Thyroid gland (tissue), 4 donors: ENCODE measurements at regions not wholly inside any gene's neighbourhood (a gene's known extent, or its start where the extent isn't known, plus 50 kb on each side); places are given as distances from the start of the nearest gene placed in this dataset.

Experiments
- DNase-seq, 2 donors: peaks; one replicate each; pipeline ENCODE4 v3.0.0-alpha.2; 2019
- H3K27ac ChIP-seq, 3 donors: fragments of 200-600 bp; sonication (generic); 1 replicate in 2 of 3; 2 replicates in 1 of 3; pipeline ENCODE4 v1.5.1; 2016 to 2019; ENCODE audit warnings: mild to moderate bottlenecking in 1 of 3, moderate library complexity in 1 of 3
- H3K27me3 ChIP-seq: fragments of 200-600 bp; sonication (generic); one replicate; pipeline ENCODE4 v1.5.1; 2019
- H3K36me3 ChIP-seq, 2 donors: fragments of 200-600 bp; sonication (generic); one replicate each; pipeline ENCODE4 v1.5.1; 2016 to 2019
- H3K4me1 ChIP-seq, 2 donors: fragments of 200-600 bp; sonication (generic); one replicate each; pipeline ENCODE4 v1.5.1; 2017 to 2019
- H3K4me3 ChIP-seq, 3 donors: fragments of 200-600 bp; sonication (generic); replicated peaks in 1 of 3; 1 replicate in 2 of 3; 2 replicates in 1 of 3; pipeline ENCODE4 v1.5.1; 2016; ENCODE audit warnings: mild to moderate bottlenecking in 1 of 3
- H3K9me3 ChIP-seq: fragments of 200-600 bp; sonication (generic); one replicate; pipeline ENCODE4 v1.5.1; 2017
- CTCF ChIP-seq, 6 experiments: fragments of 200-600 bp in 3 of 6; fragments of 450-650 bp in 3 of 6; sonication (generic) in 3 of 6; IDR thresholded peaks; one replicate each; pipeline ENCODE4 v1.5.1; 2016 to 2019; ENCODE audit warnings: antibody characterized with exemption in 6 of 6, mild to moderate bottlenecking in 2 of 6, inconsistent platforms in 1 of 6, moderate library complexity in 1 of 6
- POLR2A ChIP-seq, 2 donors: fragments of 450-650 bp; IDR thresholded peaks; one replicate each; pipeline ENCODE4 v1.6.1; 2017; ENCODE audit warnings: antibody characterized with exemption in 2 of 2, mild to moderate bottlenecking in 2 of 2, moderate library complexity in 1 of 2
- WGBS, 2 donors: methylation state at CpG; one replicate each; pipeline ENCODE4 v1.1.5; 2017; 5-methylcytosine and 5-hydroxymethylcytosine counted together
- intact Hi-C: fragments of 100-400 bp; cut with DNase I; formaldehyde crosslinking; loops from one replicate; pipeline ENCODE4 v1.15.1; 2023

- TF ChIP-seq CTCF (IDR thresholded peaks at IDR 0.05) (no peak), POLR2A (IDR thresholded peaks at IDR 0.05) (no peak)
- H3K27ac ChIP-seq: no peak overlapping the region
- H3K27me3 ChIP-seq: no peaks in the 10 kb centered on the region
- no peak overlapping the region for H3K4me3 ChIP-seq
- H3K36me3 ChIP-seq: no peaks in the 10 kb centered on the region
- intact Hi-C loops: no loop called here
- no peaks in the 10 kb centered on the region for H3K4me1 ChIP-seq
- no peaks in the 10 kb centered on the region for H3K9me3 ChIP-seq
- DNase-seq: no peak
These were observed 517.6 kb upstream of the CCDC179 start for GRCh38 chr11:23377909-23378308.

GRCh38 chr11:23391031-23391430 lies 530.8 kb upstream of the CCDC179 start:
- Histone ChIP-seq H3K4me1 (no peaks in the 10 kb centered on the region), H3K27ac (no peak overlapping the region), H3K36me3 (no peaks in the 10 kb centered on the region), H3K27me3 (no peaks in the 10 kb centered on the region), H3K9me3 (no peaks in the 10 kb centered on the region), H3K4me3 (no peak overlapping the region)
- intact Hi-C loops: no loop called here
- 91 to 94% methylated on average over 2 of the region's 2 CpGs for WGBS, 2 donors
- no peak for TF ChIP-seq CTCF (IDR thresholded peaks at IDR 0.05)
- no peak for TF ChIP-seq POLR2A (IDR thresholded peaks at IDR 0.05)
- no peak for DNase-seq

GRCh38 chr11:23398052-23398451 lies 537.8 kb upstream of the CCDC179 start:
- no peaks in the 10 kb centered on the region for H3K27me3 ChIP-seq
- H3K9me3 ChIP-seq: no peaks in the 10 kb centered on the region
- intact Hi-C loops: no loop called here
- no peak for DNase-seq
- no peak overlapping the region for H3K27ac ChIP-seq
- no peaks in the 10 kb centered on the region for H3K36me3 ChIP-seq
- H3K4me1 ChIP-seq: no peaks in the 10 kb centered on the region
- WGBS, 2 donors: 49 to 64% methylated on average over 2 of the region's 2 CpGs
- no peak overlapping the region for H3K4me3 ChIP-seq
- TF ChIP-seq CTCF (IDR thresholded peaks at IDR 0.05) (no peak), POLR2A (IDR thresholded peaks at IDR 0.05) (no peak)

- TF ChIP-seq CTCF (IDR thresholded peaks at IDR 0.05): no peak
- no peak for TF ChIP-seq POLR2A (IDR thresholded peaks at IDR 0.05)
- Histone ChIP-seq H3K4me1 (no peaks in the 10 kb centered on the region), H3K36me3 (no peaks in the 10 kb centered on the region), H3K4me3 (no peak overlapping the region), H3K27ac (no peak overlapping the region), H3K9me3 (no peaks in the 10 kb centered on the region), H3K27me3 (no peaks in the 10 kb centered on the region)
- no peak for DNase-seq
- WGBS, 2 donors: 94 to 96% methylated on average over 25 of the region's 25 CpGs
- intact Hi-C loops: no loop called here
These were observed 539.7 kb upstream of the CCDC179 start for GRCh38 chr11:23399995-23400394.

- intact Hi-C loops: no loop called here
- no peak for DNase-seq
- Histone ChIP-seq H3K4me3 (no peak overlapping the region), H3K36me3 (no peaks in the 10 kb centered on the region), H3K27me3 (no peaks in the 10 kb centered on the region), H3K9me3 (no peaks in the 10 kb centered on the region), H3K4me1 (no peaks in the 10 kb centered on the region), H3K27ac (no peak overlapping the region)
- no peak for TF ChIP-seq POLR2A (IDR thresholded peaks at IDR 0.05)
- no peak for TF ChIP-seq CTCF (IDR thresholded peaks at IDR 0.05)
- WGBS, 2 donors: 97% methylated on average over 27 to 50 of the region's 53 CpGs
These were observed 543.2 kb upstream of the CCDC179 start for GRCh38 chr11:23403210-23404185.
